GM23338 (cell line): ENCODE measurements at regions not wholly inside any gene's neighbourhood (a gene's known extent, or its start where the extent isn't known, plus 50 kb on each side); places are given as distances from the start of the nearest gene placed in this dataset.

ENCODE experiments used
- ATAC-seq: fragments of 200-7000 bp; cut with Tn5 transposase; 3 replicates; pipeline ENCODE4 v1.9.1; 2020
- DNase-seq: peaks from one replicate; pipeline ENCODE4 v3.0.0-alpha.2; 2015; ENCODE audit warnings: low spot score
- H2AFZ ChIP-seq: fragments of 200-600 bp; sonication (generic); 2 replicates; pipeline ENCODE4 v1.8.0; 2016; ENCODE audit warnings: antibody characterized with exemption, mild to moderate bottlenecking, moderate library complexity
- H3F3A ChIP-seq: fragments of 200-600 bp; sonication (generic); replicated peaks from 2 replicates; pipeline ENCODE4 v1.8.0; 2017; ENCODE audit warnings: antibody characterized with exemption, mixed run types, low read depth
- H3K27ac ChIP-seq: fragments of 200-600 bp; sonication (generic); 2 replicates; pipeline ENCODE4 v1.6.1; 2016; ENCODE audit warnings: low read depth
- H3K27me3 ChIP-seq: fragments of 200-600 bp; sonication (generic); 2 replicates; pipeline ENCODE4 v1.8.0; 2016; ENCODE audit warnings: mild to moderate bottlenecking, mixed run types, moderate library complexity; ENCODE audit not compliant: insufficient read depth
- H3K36me3 ChIP-seq: fragments of 200-600 bp; sonication (generic); 2 replicates; pipeline ENCODE4 v1.8.0; 2016; ENCODE audit warnings: mild to moderate bottlenecking; ENCODE audit not compliant: insufficient read depth
- H3K4me1 ChIP-seq: fragments of 200-600 bp; sonication (generic); 2 replicates; pipeline ENCODE4 v1.8.0; 2016; ENCODE audit warnings: mild to moderate bottlenecking, moderate library complexity; ENCODE audit not compliant: insufficient read depth
- H3K4me2 ChIP-seq: fragments of 200-600 bp; sonication (generic); 2 replicates; pipeline ENCODE4 v1.7.1; 2017; ENCODE audit warnings: mixed run types
- H3K4me3 ChIP-seq: fragments of 200-600 bp; sonication (generic); 2 replicates; pipeline ENCODE4 v1.6.1; 2016; ENCODE audit warnings: mixed run types
- H3K79me2 ChIP-seq: fragments of 200-600 bp; sonication (generic); replicated peaks from 2 replicates; pipeline ENCODE4 v1.8.0; 2017; ENCODE audit warnings: mild to moderate bottlenecking; ENCODE audit not compliant: insufficient read depth
- H3K9me2 ChIP-seq: fragments of 200-600 bp; sonication (generic); 2 replicates; pipeline ENCODE4 v1.8.0; 2017; ENCODE audit not compliant: insufficient read depth
- H4K20me1 ChIP-seq: fragments of 200-600 bp; sonication (generic); replicated peaks from 2 replicates; pipeline ENCODE4 v1.8.0; 2017; ENCODE audit warnings: mild to moderate bottlenecking; ENCODE audit not compliant: insufficient read depth
- H3K27ac Mint-ChIP-seq: 2 replicates; pipeline ENCODE4 v1.8.0; 2020; ENCODE audit warnings: inconsistent platforms, mild to moderate bottlenecking, moderate library complexity, mixed read lengths
- H3K27me3 Mint-ChIP-seq: 3 replicates; pipeline ENCODE4 v1.8.0; 2022; ENCODE audit warnings: low read depth, mild to moderate bottlenecking, moderate library complexity, mixed read lengths, inconsistent platforms; ENCODE audit not compliant: insufficient read depth, poor library complexity
- H3K36me3 Mint-ChIP-seq: 3 replicates; pipeline ENCODE4 v1.8.0; 2021; ENCODE audit warnings: low read depth, mild to moderate bottlenecking, inconsistent platforms, moderate library complexity, mixed read lengths
- H3K4me1 Mint-ChIP-seq: 3 replicates; pipeline ENCODE4 v1.8.0; 2020; ENCODE audit warnings: mild to moderate bottlenecking, inconsistent platforms, mixed read lengths
- H3K4me3 Mint-ChIP-seq: 3 replicates; pipeline ENCODE4 v1.8.0; 2021; ENCODE audit warnings: moderate library complexity, mild to moderate bottlenecking, inconsistent platforms, mixed read lengths
- H3K9me3 Mint-ChIP-seq: 3 replicates; pipeline ENCODE4 v1.8.0; 2020; ENCODE audit warnings: moderate library complexity, mild to moderate bottlenecking, inconsistent platforms, mixed read lengths
- CREB1 ChIP-seq: fragments of 250-450 bp; sonication (Bioruptor Pico); IDR thresholded peaks from 2 replicates; pipeline ENCODE4 v1.5.0; 2020; ENCODE audit warnings: low read depth, mild to moderate bottlenecking, moderate library complexity
- CTCF ChIP-seq, 2 experiments: fragments of 200-600 bp in 1 of 2; sonication (generic) in 1 of 2; conservative IDR thresholded peaks; 2 replicates each; pipeline versions ENCODE4 v1.5.1 to v1.6.1; 2016 to 2017; ENCODE audit warnings: antibody characterized with exemption in 2 of 2, low read depth in 2 of 2, mild to moderate bottlenecking in 2 of 2, moderate library complexity in 1 of 2
- ETS1 ChIP-seq: IDR thresholded peaks from 2 replicates; pipeline ENCODE4 v1.6.1; 2016; ENCODE audit warnings: antibody characterized with exemption
- EZH2 ChIP-seq: fragments of 200-600 bp; sonication (generic); IDR thresholded peaks from one replicate; pipeline ENCODE4 v1.8.0; 2017; ENCODE audit warnings: antibody characterized with exemption, mild to moderate bottlenecking, low read depth; ENCODE audit not compliant: unreplicated experiment
- EZH2phosphoT487 ChIP-seq: fragments of 200-600 bp; sonication (generic); IDR thresholded peaks from one replicate; pipeline ENCODE4 v1.8.1; 2018; ENCODE audit warnings: antibody characterized with exemption; ENCODE audit not compliant: unreplicated experiment
- JUNB ChIP-seq: IDR thresholded peaks from one replicate; pipeline ENCODE4 v1.6.1; 2016; ENCODE audit warnings: antibody characterized with exemption; ENCODE audit not compliant: unreplicated experiment
- NANOG ChIP-seq: IDR thresholded peaks from 2 replicates; pipeline ENCODE4 v1.6.1; 2016; ENCODE audit warnings: antibody characterized with exemption, borderline replicate concordance
- REST ChIP-seq: IDR thresholded peaks from one replicate; pipeline ENCODE4 v1.6.1; 2018; ENCODE audit warnings: antibody characterized with exemption; ENCODE audit not compliant: unreplicated experiment
- STAT1 ChIP-seq: IDR thresholded peaks from one replicate; pipeline ENCODE4 v1.6.1; 2016; ENCODE audit warnings: antibody characterized with exemption; ENCODE audit not compliant: unreplicated experiment
- ZNF114 ChIP-seq: fragments of 250-450 bp; sonication (Bioruptor Pico); IDR thresholded peaks from 2 replicates; pipeline ENCODE4 v1.5.0; 2020; ENCODE audit warnings: mild to moderate bottlenecking, moderate library complexity
- ZNF331 ChIP-seq: fragments of 250-450 bp; sonication (Bioruptor Pico); IDR thresholded peaks from 2 replicates; pipeline ENCODE4 v1.5.0; 2020; ENCODE audit warnings: low read depth, mild to moderate bottlenecking, moderate library complexity

GRCh38 chr10:55174419-55174818 is 373.4 kb upstream of the PCDH15 start:
- TF ChIP-seq CTCF (conservative IDR thresholded peaks at IDR 0.05; ENCODE audit: low read depth in 2 of 2) (peak; percentile 15 to 48), EZH2 (no peak)
- peak; percentile 35 for DNase-seq
- Mint-ChIP-seq H3K4me1 (peaks cover 9% of the 10 kb centered on the region), H3K9me3 (peaks cover 9% of the 10 kb centered on the region), H3K27me3 (no peaks in the 10 kb centered on the region), H3K27ac (no peak overlapping the region), H3K4me3 (no peak overlapping the region), H3K36me3 (peaks cover 9% of the 10 kb centered on the region)
- Histone ChIP-seq H4K20me1 (no peaks in the 10 kb centered on the region), H2AFZ (no peak overlapping the region; the same call in 1 of the 2 replicates), H3F3A (no peaks in the 10 kb centered on the region), H3K4me1 (peaks cover 20% of the 10 kb centered on the region), H3K4me2 (peak overlapping the region; percentile 15; the same call in 1 of the 2 replicates), H3K9me2 (peaks cover 14% of the 10 kb centered on the region), H3K27ac (no peak overlapping the region), H3K79me2 (no peaks in the 10 kb centered on the region), H3K4me3 (no peak overlapping the region), H3K36me3 (no peaks in the 10 kb centered on the region), H3K27me3 (no peaks in the 10 kb centered on the region)
- peak; percentile 60 for ATAC-seq

GRCh38 chr10:55169493-55169892 is 368.5 kb upstream of the PCDH15 start:
- Histone ChIP-seq H4K20me1 (no peaks in the 10 kb centered on the region), H3K27ac (no peak overlapping the region), H3K4me2 (no peak overlapping the region), H3F3A (no peaks in the 10 kb centered on the region), H3K27me3 (no peaks in the 10 kb centered on the region), H3K4me3 (no peak overlapping the region), H3K4me1 (peaks cover 20% of the 10 kb centered on the region), H3K79me2 (no peaks in the 10 kb centered on the region), H3K36me3 (no peaks in the 10 kb centered on the region), H2AFZ (no peak overlapping the region), H3K9me2 (no peaks in the 10 kb centered on the region)
- H3K27me3 Mint-ChIP-seq, result no peaks in the 10 kb centered on the region
- no peak overlapping the region for H3K27ac Mint-ChIP-seq
- H3K4me3 Mint-ChIP-seq, result no peak overlapping the region
- H3K9me3 Mint-ChIP-seq, result no peaks in the 10 kb centered on the region
- TF ChIP-seq STAT1 (no peak), ETS1 (no peak), CREB1 (CRISPR knock-in tag) (no peak), ZNF114 (CRISPR knock-in tag) (no peak), EZH2 (no peak), EZH2phosphoT487 (no peak)
- no peak for DNase-seq
- ATAC-seq, result no peak
- no peaks in the 10 kb centered on the region for H3K36me3 Mint-ChIP-seq
- peaks cover 9% of the 10 kb centered on the region for H3K4me1 Mint-ChIP-seq

GRCh38 chr10:55168343-55168742 is 367.3 kb upstream of the PCDH15 start:
- H3K4me3 Mint-ChIP-seq, result no peak overlapping the region
- no peak overlapping the region for H3K4me3 ChIP-seq
- no peak overlapping the region for H2AFZ ChIP-seq
- H3K27me3 ChIP-seq, result no peaks in the 10 kb centered on the region
- H3K27ac ChIP-seq, result no peak overlapping the region
- H3K9me2 ChIP-seq, result no peaks in the 10 kb centered on the region
- no peak overlapping the region for H3K27ac Mint-ChIP-seq
- DNase-seq, result no peak
- H3K79me2 ChIP-seq, result no peaks in the 10 kb centered on the region
- H3K27me3 Mint-ChIP-seq, result no peaks in the 10 kb centered on the region
- H3K36me3 Mint-ChIP-seq, result no peaks in the 10 kb centered on the region
- H3K4me2 ChIP-seq, result no peak overlapping the region
- no peak for ATAC-seq
- TF ChIP-seq REST, result no peak
- TF ChIP-seq EZH2, result no peak
- no peak for TF ChIP-seq CREB1 (CRISPR knock-in tag)
- no peak for TF ChIP-seq NANOG
- TF ChIP-seq JUNB, result no peak
- TF ChIP-seq EZH2phosphoT487, result no peak
- TF ChIP-seq ZNF331, result no peak
- TF ChIP-seq CTCF (conservative IDR thresholded peaks at IDR 0.05; ENCODE audit: low read depth in 2 of 2), result no peak
- TF ChIP-seq STAT1, result no peak
- H3K4me1 Mint-ChIP-seq, result peaks cover 5% of the 10 kb centered on the region
- no peaks in the 10 kb centered on the region for H4K20me1 ChIP-seq
- no peaks in the 10 kb centered on the region for H3K9me3 Mint-ChIP-seq
- peaks cover 9% of the 10 kb centered on the region; the same call in 1 of the 2 replicates for H3K4me1 ChIP-seq
- no peaks in the 10 kb centered on the region for H3K36me3 ChIP-seq
- no peaks in the 10 kb centered on the region for H3F3A ChIP-seq
